H9 (cell line): ENCODE measurements at regions not wholly inside any gene's neighbourhood (a gene's known extent, or its start where the extent isn't known, plus 50 kb on each side); places are given as distances from the start of the nearest gene placed in this dataset.
A peak's percentile ranks its signal among the peaks of the same experiment; 100 is the strongest.

Experiments
- DNase-seq: peaks from one replicate; pipeline ENCODE4 v3.0.0-alpha.2; 2017
- H2AFZ ChIP-seq: one replicate; pipeline ENCODE4 v1.6.1; 2013; ENCODE audit warnings: mild to moderate bottlenecking, low read length, control low read depth, moderate library complexity
- H2AK5ac ChIP-seq: 2 replicates; pipeline ENCODE4 v1.6.1; 2013; ENCODE audit warnings: low read length, control low read depth, mixed read lengths; ENCODE audit not compliant: insufficient read length
- H2BK120ac ChIP-seq: one replicate; pipeline ENCODE4 v1.6.1; 2013; ENCODE audit warnings: low read depth, mild to moderate bottlenecking, low read length, control low read depth, inconsistent platforms; ENCODE audit not compliant: poor library complexity, severe bottlenecking
- H2BK12ac ChIP-seq: 2 replicates; pipeline ENCODE4 v1.6.1; 2013; ENCODE audit warnings: low read length, control low read depth, mixed read lengths, low read depth; ENCODE audit not compliant: insufficient read length
- H2BK15ac ChIP-seq: 2 replicates; pipeline ENCODE4 v1.6.1; 2013; ENCODE audit warnings: low read depth, low read length, control low read depth
- H2BK20ac ChIP-seq: one replicate; pipeline ENCODE4 v1.6.1; 2013; ENCODE audit warnings: low read depth, mild to moderate bottlenecking, low read length, control low read depth, inconsistent platforms; ENCODE audit not compliant: poor library complexity, severe bottlenecking
- H2BK5ac ChIP-seq: 2 replicates; pipeline ENCODE4 v1.6.1; 2013; ENCODE audit warnings: low read length, control low read depth, mixed read lengths; ENCODE audit not compliant: insufficient read length
- H3K14ac ChIP-seq: 2 replicates; pipeline ENCODE4 v1.6.1; 2013; ENCODE audit warnings: low read length, control low read depth; ENCODE audit not compliant: insufficient read depth
- H3K18ac ChIP-seq: 2 replicates; pipeline ENCODE4 v1.6.1; 2013; ENCODE audit warnings: low read depth, mild to moderate bottlenecking, mixed read lengths, low read length, control low read depth; ENCODE audit not compliant: insufficient read length
- H3K23ac ChIP-seq: 2 replicates; pipeline ENCODE4 v1.6.1; 2013; ENCODE audit warnings: low read length, control low read depth, mixed read lengths, low read depth; ENCODE audit not compliant: insufficient read length
- H3K23me2 ChIP-seq: 2 replicates; pipeline ENCODE4 v1.6.1; 2013; ENCODE audit warnings: low read depth, mild to moderate bottlenecking, mixed read lengths, low read length, control low read depth; ENCODE audit not compliant: insufficient read length, poor library complexity, severe bottlenecking
- H3K27ac ChIP-seq: 2 replicates; pipeline ENCODE4 v1.5.1; 2013; ENCODE audit warnings: low read length, control low read depth, mixed read lengths, low read depth; ENCODE audit not compliant: insufficient read length
- H3K27me3 ChIP-seq: 2 replicates; pipeline ENCODE4 v1.6.1; 2013; ENCODE audit warnings: low read length, control low read depth, inconsistent platforms; ENCODE audit not compliant: insufficient read depth
- H3K4ac ChIP-seq: 2 replicates; pipeline ENCODE4 v1.6.1; 2013; ENCODE audit warnings: low read depth, mild to moderate bottlenecking, control low read depth, inconsistent platforms, low read length, moderate library complexity
- H3K4me1 ChIP-seq: 2 replicates; pipeline ENCODE4 v1.6.1; 2013; ENCODE audit warnings: low read length, control low read depth, inconsistent platforms; ENCODE audit not compliant: insufficient read depth
- H3K4me2 ChIP-seq: 2 replicates; pipeline ENCODE4 v1.6.1; 2013; ENCODE audit warnings: low read length, control low read depth, mixed read lengths; ENCODE audit not compliant: insufficient read length, insufficient read depth
- H3K56ac ChIP-seq: 2 replicates; pipeline ENCODE4 v1.6.1; 2013; ENCODE audit warnings: low read depth, mild to moderate bottlenecking, mixed read lengths, low read length, control low read depth; ENCODE audit not compliant: insufficient read length
- H3K79me1 ChIP-seq: 2 replicates; pipeline ENCODE4 v1.6.1; 2013; ENCODE audit warnings: low read depth, mild to moderate bottlenecking, moderate library complexity, low read length, control low read depth, inconsistent platforms; ENCODE audit not compliant: insufficient read depth, poor library complexity, severe bottlenecking
- H3K79me2 ChIP-seq: 2 replicates; pipeline ENCODE4 v1.6.1; 2013; ENCODE audit warnings: low read length, control low read depth, inconsistent platforms; ENCODE audit not compliant: insufficient read depth
- H3K9ac ChIP-seq: 2 replicates; pipeline ENCODE4 v1.6.1; 2013; ENCODE audit warnings: low read length, control low read depth, mixed read lengths; ENCODE audit not compliant: insufficient read length; ENCODE audit errors: extremely low read depth
- H3K9me3 ChIP-seq: one replicate; pipeline ENCODE4 v1.6.1; 2013; ENCODE audit warnings: low read depth, low read length, inconsistent platforms; ENCODE audit not compliant: control insufficient read depth
- H3T11ph ChIP-seq: one replicate; pipeline ENCODE4 v1.6.1; 2013; ENCODE audit warnings: mild to moderate bottlenecking, low read length, control low read depth, inconsistent platforms
- H4K20me1 ChIP-seq: one replicate; pipeline ENCODE4 v1.6.1; 2013; ENCODE audit not compliant: control insufficient read depth, insufficient read length, insufficient read depth
- H4K5ac ChIP-seq: 2 replicates; pipeline ENCODE4 v1.6.1; 2013; ENCODE audit warnings: low read depth, mild to moderate bottlenecking, mixed read lengths, low read length, control low read depth; ENCODE audit not compliant: insufficient read length
- H4K8ac ChIP-seq: replicated peaks from 2 replicates; pipeline ENCODE4 v1.6.1; 2013; ENCODE audit warnings: low read length, control low read depth, mixed read lengths, low read depth; ENCODE audit not compliant: insufficient read length
- H4K91ac ChIP-seq: 2 replicates; pipeline ENCODE4 v1.6.1; 2013; ENCODE audit warnings: low read depth, mild to moderate bottlenecking, moderate library complexity, mixed read lengths, low read length, control low read depth; ENCODE audit not compliant: insufficient read length
- H3K27ac Mint-ChIP-seq, 3 experiments: 2 replicates in 2 of 3; 3 replicates in 1 of 3; pipeline ENCODE4 v1.8.0; 2020 to 2021; ENCODE audit warnings: mixed read lengths in 3 of 3, mild to moderate bottlenecking in 1 of 3, moderate library complexity in 1 of 3
- H3K27me3 Mint-ChIP-seq: 2 replicates; pipeline ENCODE4 v1.8.0; 2021; ENCODE audit warnings: low read depth, mild to moderate bottlenecking, moderate library complexity, mixed read lengths
- H3K36me3 Mint-ChIP-seq, 3 experiments: 2 replicates in 2 of 3; 3 replicates in 1 of 3; pipeline ENCODE4 v1.8.0; 2020 to 2021; ENCODE audit warnings: low read depth in 3 of 3, mixed read lengths in 3 of 3; ENCODE audit not compliant: insufficient read depth in 1 of 3
- H3K4me1 Mint-ChIP-seq, 2 experiments: 2 replicates each; pipeline ENCODE4 v1.8.0; 2020; ENCODE audit warnings: mixed read lengths in 2 of 2
- H3K4me3 Mint-ChIP-seq, 2 experiments: 2 replicates in 1 of 2; 3 replicates in 1 of 2; pipeline ENCODE4 v1.8.0; 2020 to 2021; ENCODE audit warnings: mild to moderate bottlenecking in 2 of 2, mixed read lengths in 2 of 2, moderate library complexity in 1 of 2
- H3K9me3 Mint-ChIP-seq, 2 experiments: 2 replicates in 1 of 2; 3 replicates in 1 of 2; pipeline ENCODE4 v1.8.0; 2020; ENCODE audit warnings: mild to moderate bottlenecking in 2 of 2, mixed read lengths in 2 of 2, moderate library complexity in 1 of 2
- WGBS: extraction: QIAGEN DNeasy Blood & Tissue Kit; methylation state at CpG from one replicate; pipeline ENCODE4 v1.1.7; 2013; ENCODE audit warnings: missing lambda C conversion rate, low lambda C conversion rate, mixed read lengths; ENCODE audit not compliant: insufficient read length; ENCODE audit errors: extremely low coverage; 5-methylcytosine and 5-hydroxymethylcytosine counted together
- TF ChIP-seq, protein P1 (sequence below): fragments of 200-600 bp; sonication (generic); conservative IDR thresholded peaks from 3 replicates; pipeline ENCODE4 v1.8.0; 2021; ENCODE audit warnings: antibody characterized with exemption, mild to moderate bottlenecking

GRCh38 chr18:77762642-77763041 lies 513.0 kb downstream of the GALR1 start:
- no peak overlapping the region for H2BK20ac ChIP-seq
- H4K8ac ChIP-seq = no peak overlapping the region
- DNase-seq = peak; percentile 49
- H3K27ac Mint-ChIP-seq = peak overlapping the region in 1 of 3 experiments; percentile 62; a peak in 2 of 7 replicates
- no peaks in the 10 kb centered on the region; the same call in none of the 2 replicates for H3K27me3 Mint-ChIP-seq
- H3K14ac ChIP-seq = no peak overlapping the region
- H4K20me1 ChIP-seq = no peaks in the 10 kb centered on the region
- H2AFZ ChIP-seq = no peak overlapping the region
- H2BK12ac ChIP-seq = no peak overlapping the region
- H3K4me1 ChIP-seq = peaks cover 9% of the 10 kb centered on the region; the same call in 1 of the 2 replicates
- no peak overlapping the region for H3K27ac ChIP-seq
- no peak overlapping the region for H3K4ac ChIP-seq
- H2BK5ac ChIP-seq = no peak overlapping the region
- H4K91ac ChIP-seq = no peak overlapping the region
- TF ChIP-seq, protein P1, sequence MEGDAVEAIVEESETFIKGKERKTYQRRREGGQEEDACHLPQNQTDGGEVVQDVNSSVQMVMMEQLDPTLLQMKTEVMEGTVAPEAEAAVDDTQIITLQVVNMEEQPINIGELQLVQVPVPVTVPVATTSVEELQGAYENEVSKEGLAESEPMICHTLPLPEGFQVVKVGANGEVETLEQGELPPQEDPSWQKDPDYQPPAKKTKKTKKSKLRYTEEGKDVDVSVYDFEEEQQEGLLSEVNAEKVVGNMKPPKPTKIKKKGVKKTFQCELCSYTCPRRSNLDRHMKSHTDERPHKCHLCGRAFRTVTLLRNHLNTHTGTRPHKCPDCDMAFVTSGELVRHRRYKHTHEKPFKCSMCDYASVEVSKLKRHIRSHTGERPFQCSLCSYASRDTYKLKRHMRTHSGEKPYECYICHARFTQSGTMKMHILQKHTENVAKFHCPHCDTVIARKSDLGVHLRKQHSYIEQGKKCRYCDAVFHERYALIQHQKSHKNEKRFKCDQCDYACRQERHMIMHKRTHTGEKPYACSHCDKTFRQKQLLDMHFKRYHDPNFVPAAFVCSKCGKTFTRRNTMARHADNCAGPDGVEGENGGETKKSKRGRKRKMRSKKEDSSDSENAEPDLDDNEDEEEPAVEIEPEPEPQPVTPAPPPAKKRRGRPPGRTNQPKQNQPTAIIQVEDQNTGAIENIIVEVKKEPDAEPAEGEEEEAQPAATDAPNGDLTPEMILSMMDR = no peak
- H4K5ac ChIP-seq = no peak overlapping the region
- no peak overlapping the region for H2AK5ac ChIP-seq
- H2BK15ac ChIP-seq = no peak overlapping the region
- H3K56ac ChIP-seq = no peak overlapping the region
- peaks cover 8 to 13% (median 12%) of the 10 kb centered on the region in 3 experiments for H3K36me3 Mint-ChIP-seq
- peaks cover 28 to 29% of the 10 kb centered on the region in 2 experiments for H3K4me1 Mint-ChIP-seq
- H3K23ac ChIP-seq = no peak overlapping the region
- no peaks in the 10 kb centered on the region for H3K9me3 ChIP-seq
- H3K18ac ChIP-seq = no peak overlapping the region
- H3K79me2 ChIP-seq = no peaks in the 10 kb centered on the region
- peak overlapping the region; percentile 11 for H3K4me2 ChIP-seq
- H3T11ph ChIP-seq = no peak overlapping the region
- WGBS = no CpG with 5 or more reads among the region's 6 CpGs
- no peaks in the 10 kb centered on the region for H3K79me1 ChIP-seq
- H3K4me3 Mint-ChIP-seq = peak overlapping the region in 1 of 2 experiments; percentile 22; a peak in 2 of 5 replicates
- H3K23me2 ChIP-seq = no peaks in the 10 kb centered on the region
- no peaks in the 10 kb centered on the region for H3K27me3 ChIP-seq
- no peak overlapping the region for H3K9ac ChIP-seq
- peaks cover 11 to 14% of the 10 kb centered on the region in 2 experiments for H3K9me3 Mint-ChIP-seq
- H2BK120ac ChIP-seq = no peak overlapping the region
